Ovary (tissue), 7 donors: ENCODE measurements at regions not wholly inside any gene's neighbourhood (a gene's known extent, or its start where the extent isn't known, plus 50 kb on each side); places are given as distances from the start of the nearest gene placed in this dataset.
A peak's percentile ranks its signal among the peaks of the same experiment; 100 is the strongest.

ENCODE experiments used
- DNase-seq, 5 donors: peaks; one replicate each; pipeline ENCODE4 v3.0.0-alpha.2; 2019 to 2020
- H3K27ac ChIP-seq, 2 donors: fragments of 200-600 bp; one replicate each; pipeline versions ENCODE4 v1.5.1 to v1.8.0; 2019 to 2022
- H3K27me3 ChIP-seq: fragments of 200-600 bp; one replicate; pipeline ENCODE4 v1.8.0; 2022
- H3K36me3 ChIP-seq: fragments of 200-600 bp; sonication (generic); one replicate; pipeline ENCODE4 v1.5.1; 2019
- H3K4me1 ChIP-seq: one replicate; pipeline ENCODE4 v1.8.1; 2013; ENCODE audit warnings: mild to moderate bottlenecking, moderate library complexity; ENCODE audit not compliant: insufficient read depth
- H3K4me3 ChIP-seq: fragments of 200-600 bp; sonication (generic); one replicate; pipeline ENCODE4 v1.5.1; 2017
- H3K9me3 ChIP-seq, 2 donors: fragments of 200-600 bp in 1 of 2; sonication (generic) in 1 of 2; one replicate each; pipeline versions ENCODE4 v1.5.1 to v1.8.1; 2013 to 2019; ENCODE audit warnings: mild to moderate bottlenecking in 1 of 2, moderate library complexity in 1 of 2
- EP300 ChIP-seq: sonication (generic); formaldehyde crosslinking; IDR thresholded peaks from one replicate; pipeline ENCODE4 v1.6.1; 2017; ENCODE audit warnings: antibody characterized with exemption
- POLR2A ChIP-seq: fragments of 450-650 bp; IDR thresholded peaks from one replicate; pipeline ENCODE4 v1.6.1; 2017; ENCODE audit warnings: antibody characterized with exemption, mild to moderate bottlenecking, moderate library complexity
- WGBS, 3 donors: extraction: QIAGEN DNeasy Blood & Tissue Kit in 1 of 3; methylation state at CpG; one replicate each; pipeline versions ENCODE4 v1.1.5 to v1.1.7; 2013 to 2017; 5-methylcytosine and 5-hydroxymethylcytosine counted together
- intact Hi-C, 4 donors: fragments of 100-400 bp; cut with DNase I; formaldehyde crosslinking; loops; one replicate each; pipeline versions ENCODE4 v1.11.0 to v1.15.1; 2022 to 2023
- TF ChIP-seq, protein P1 (sequence below), 3 donors: fragments of 450-650 bp in 2 of 3; fragments of 200-600 bp in 1 of 3; IDR thresholded peaks; one replicate each; pipeline versions ENCODE4 v1.5.1 to v1.8.0; 2016 to 2022; ENCODE audit warnings: antibody characterized with exemption in 3 of 3, mild to moderate bottlenecking in 1 of 3
- donor health status: DM: no; HTN: no; CAD: no; lungs with moderate emphysema.
- donor health status: DM: no; HTN: no; CAD: no.
- donor health status: Bipolar disorder and iron deficiency.
- donor health status: DM: no; HTN: no; CAD: no.
- donor health status: DM: yes; HTN: yes; CAD: no.

DNA sequence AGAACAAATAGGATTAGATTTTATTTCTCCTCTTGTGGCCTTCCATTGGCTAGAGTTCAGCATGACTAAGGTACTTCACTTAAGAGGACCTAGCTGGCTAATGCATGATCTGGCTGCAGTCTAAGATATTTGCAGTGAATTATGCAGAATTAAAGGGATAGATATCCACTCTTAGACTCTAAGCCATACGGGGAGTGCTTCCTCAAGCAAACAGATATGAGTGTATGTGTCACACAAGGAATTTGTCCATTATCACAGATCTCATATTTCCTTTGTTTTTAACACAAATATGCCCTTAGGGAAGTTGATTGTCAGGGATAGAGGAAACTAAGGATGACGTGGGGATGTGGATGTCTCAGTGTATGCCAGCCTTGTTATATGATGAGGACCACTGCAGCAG, 88.1 kb upstream of the DHRS4 start:
- H3K36me3 ChIP-seq: no peaks in the 10 kb centered on the region
- TF ChIP-seq POLR2A (no peak), EP300 (no peak)
- TF ChIP-seq, protein P1, sequence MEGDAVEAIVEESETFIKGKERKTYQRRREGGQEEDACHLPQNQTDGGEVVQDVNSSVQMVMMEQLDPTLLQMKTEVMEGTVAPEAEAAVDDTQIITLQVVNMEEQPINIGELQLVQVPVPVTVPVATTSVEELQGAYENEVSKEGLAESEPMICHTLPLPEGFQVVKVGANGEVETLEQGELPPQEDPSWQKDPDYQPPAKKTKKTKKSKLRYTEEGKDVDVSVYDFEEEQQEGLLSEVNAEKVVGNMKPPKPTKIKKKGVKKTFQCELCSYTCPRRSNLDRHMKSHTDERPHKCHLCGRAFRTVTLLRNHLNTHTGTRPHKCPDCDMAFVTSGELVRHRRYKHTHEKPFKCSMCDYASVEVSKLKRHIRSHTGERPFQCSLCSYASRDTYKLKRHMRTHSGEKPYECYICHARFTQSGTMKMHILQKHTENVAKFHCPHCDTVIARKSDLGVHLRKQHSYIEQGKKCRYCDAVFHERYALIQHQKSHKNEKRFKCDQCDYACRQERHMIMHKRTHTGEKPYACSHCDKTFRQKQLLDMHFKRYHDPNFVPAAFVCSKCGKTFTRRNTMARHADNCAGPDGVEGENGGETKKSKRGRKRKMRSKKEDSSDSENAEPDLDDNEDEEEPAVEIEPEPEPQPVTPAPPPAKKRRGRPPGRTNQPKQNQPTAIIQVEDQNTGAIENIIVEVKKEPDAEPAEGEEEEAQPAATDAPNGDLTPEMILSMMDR (IDR thresholded peaks at IDR 0.05): no peak
- DNase-seq: no peak
- no peak overlapping the region for H3K27ac ChIP-seq
- no peaks in the 10 kb centered on the region for H3K9me3 ChIP-seq
- 61 to 74% (median 68%) methylated on average over 2 of the region's 2 CpGs for WGBS, 3 donors
- intact Hi-C loops: no loop called here
- H3K4me1 ChIP-seq: peaks cover 6% of the 10 kb centered on the region
- no peak overlapping the region for H3K4me3 ChIP-seq
- no peaks in the 10 kb centered on the region for H3K27me3 ChIP-seq

DNA sequence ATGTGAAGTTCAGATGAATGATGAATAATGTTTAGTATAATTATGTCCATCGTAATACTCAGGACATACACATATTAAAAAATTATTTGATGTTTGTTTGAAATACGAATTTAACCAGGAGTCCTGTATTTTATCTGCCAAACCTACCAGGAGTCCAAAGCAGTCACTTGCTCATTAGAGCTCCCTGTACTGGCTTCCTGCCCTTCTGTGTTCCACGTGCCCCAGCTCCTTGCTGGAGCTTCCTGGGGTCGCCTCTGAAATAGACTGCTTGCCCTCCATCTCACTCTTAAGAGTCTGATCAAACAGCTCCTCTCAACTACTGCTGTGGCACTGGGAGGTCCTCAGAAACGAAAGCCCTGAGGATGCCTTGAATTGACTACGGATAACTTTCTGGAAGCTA, 87.3 kb upstream of the DHRS4 start:
- H3K27ac ChIP-seq: no peak overlapping the region

DNA sequence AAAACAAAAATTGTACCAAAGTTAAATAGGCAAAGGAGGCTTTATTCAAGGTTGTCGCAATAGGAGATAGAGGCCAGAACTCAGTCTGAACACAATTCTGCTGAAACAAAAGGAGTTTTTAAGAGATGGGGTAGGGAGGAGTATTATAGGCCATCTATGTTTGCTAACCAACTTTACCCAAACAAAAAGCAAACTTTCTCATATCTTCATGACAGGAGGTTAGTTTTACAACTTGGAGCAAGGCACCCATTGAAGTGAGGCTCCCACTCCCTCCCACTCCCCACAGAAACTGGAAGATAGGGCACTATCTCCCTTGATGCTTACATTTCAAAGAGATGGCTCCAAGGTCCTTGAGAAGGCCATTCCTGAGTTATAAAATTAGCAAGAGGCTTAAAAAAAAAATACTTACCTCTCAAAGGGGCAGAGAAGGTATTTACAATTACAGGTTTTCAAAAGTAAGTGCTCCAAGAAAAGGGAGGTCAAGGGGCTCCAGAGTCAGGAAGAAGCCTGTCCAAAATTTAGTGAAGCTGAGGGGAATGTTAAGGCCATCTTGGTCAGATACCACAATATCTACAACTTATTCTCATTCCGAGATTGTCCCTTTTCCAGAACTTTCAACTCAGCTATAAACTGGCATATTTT, 84.4 kb upstream of the DHRS4 start:
- peak overlapping the region; percentile 30 to 42 for H3K27ac ChIP-seq

More for the DNA sequence above, 87.3 kb upstream of the DHRS4 start:
- no peak overlapping the region for H3K4me3 ChIP-seq
- no peak for DNase-seq
- H3K27me3 ChIP-seq: no peaks in the 10 kb centered on the region
- intact Hi-C loops: no loop called here
- no peaks in the 10 kb centered on the region for H3K36me3 ChIP-seq
- peaks cover 6% of the 10 kb centered on the region for H3K4me1 ChIP-seq
- H3K9me3 ChIP-seq: no peaks in the 10 kb centered on the region
- TF ChIP-seq, protein P1 (IDR thresholded peaks at IDR 0.05): no peak
- no peak for TF ChIP-seq POLR2A
- no peak for TF ChIP-seq EP300
- WGBS, 3 donors: 61 to 66% (median 64%) methylated on average over 6 of the region's 6 CpGs

DNA sequence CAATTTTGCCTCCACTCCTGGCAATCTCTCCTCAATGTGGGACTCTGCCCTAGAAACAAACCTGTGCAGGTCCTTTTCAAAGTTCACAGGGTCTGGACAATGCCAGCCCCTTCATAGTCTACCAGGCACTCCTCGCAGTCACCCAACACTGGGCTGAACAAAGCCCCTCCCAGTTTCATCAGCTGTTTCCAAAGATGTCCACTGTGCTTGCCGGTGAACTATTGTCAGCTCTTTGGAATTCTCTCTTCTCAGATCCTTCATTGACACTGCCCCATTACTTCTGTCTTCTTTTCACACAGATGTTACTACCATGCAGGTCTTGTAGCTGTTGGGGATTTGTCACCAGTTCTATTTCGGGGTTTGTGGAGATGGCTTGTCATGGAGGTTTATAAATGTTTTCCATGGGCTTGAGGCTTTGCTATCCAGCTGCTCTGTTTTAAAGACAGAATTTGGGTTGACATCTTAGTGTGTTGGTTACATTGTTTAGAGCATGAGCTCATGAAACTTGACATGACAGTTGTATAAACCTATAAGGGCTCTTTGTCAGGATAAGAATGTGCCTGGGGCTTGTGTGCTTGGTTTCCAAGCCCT, 77.3 kb upstream of the DHRS4 start:
- TF ChIP-seq, protein P1 (IDR thresholded peaks at IDR 0.05): no peak
- TF ChIP-seq POLR2A (no peak), EP300 (no peak)
- 94 to 97% (median 96%) methylated on average over 3 of the region's 3 CpGs for WGBS, 3 donors
- Histone ChIP-seq H3K36me3 (no peaks in the 10 kb centered on the region), H3K4me1 (no peaks in the 10 kb centered on the region), H3K27ac (no peak overlapping the region), H3K27me3 (no peaks in the 10 kb centered on the region), H3K4me3 (no peak overlapping the region), H3K9me3 (no peaks in the 10 kb centered on the region)
- DNase-seq: no peak
- intact Hi-C loops: no loop called here

More for the DNA sequence above, 84.4 kb upstream of the DHRS4 start:
- DNase-seq: no peak
- Histone ChIP-seq H3K4me3 (no peak overlapping the region), H3K4me1 (peaks cover 6% of the 10 kb centered on the region), H3K9me3 (no peaks in the 10 kb centered on the region), H3K27me3 (no peaks in the 10 kb centered on the region), H3K36me3 (no peaks in the 10 kb centered on the region)
- 9 to 35% (median 27%) methylated on average over 2 of the region's 2 CpGs for WGBS, 3 donors
- TF ChIP-seq EP300: no peak
- TF ChIP-seq, protein P1 (IDR thresholded peaks at IDR 0.05): no peak
- no peak for TF ChIP-seq POLR2A
- intact Hi-C loops: no loop called here
